ENCODE measurements at regions not wholly inside any gene's neighbourhood (a gene's known extent, or its start where the extent isn't known, plus 50 kb on each side); places are given as distances from the start of the nearest gene placed in this dataset.

DNA sequence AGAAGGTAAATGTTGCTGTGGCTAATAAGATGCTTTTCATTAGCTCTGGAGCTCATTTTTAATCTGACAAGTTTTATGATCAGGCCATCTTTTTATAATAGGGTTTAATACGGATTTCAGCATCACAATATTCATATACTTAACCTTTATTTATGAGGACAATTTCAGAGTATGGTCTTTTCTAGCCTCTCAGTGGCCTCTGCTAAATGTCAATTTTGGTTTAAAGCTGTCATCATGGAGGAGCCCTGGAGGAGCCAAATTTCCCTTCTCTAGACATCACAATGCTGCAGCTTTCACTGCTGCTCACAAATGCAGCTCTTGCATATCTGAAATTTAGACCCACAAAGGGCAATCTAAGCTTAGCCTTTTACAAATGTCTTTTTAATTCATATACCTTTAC is 510.4 kb downstream of the PCDH7 start:
- no peaks in the 10 kb centered on the region for H3K4me1 ChIP-seq (replicated peaks in 1 of 4; ENCODE audit: control insufficient read depth in 3 of 4, insufficient read depth in 4 of 4, low read length in 3 of 4)
- WGBS, 2 experiments (ENCODE audit: extremely low coverage in 1 of 2, insufficient coverage in 1 of 2, insufficient read length in 1 of 2, insufficient replicate concordance in 2 of 2, low coverage in 1 of 2, low lambda C conversion rate in 2 of 2, missing lambda C conversion rate in 1 of 2), result 96% methylated on average over 1 of the region's 1 CpG; no CpG with 5 or more reads in 1 of the 2 experiments
- H3K14ac ChIP-seq (ENCODE audit: insufficient read length), result no peak overlapping the region
- H3K23ac ChIP-seq (ENCODE audit: insufficient read length), result no peak overlapping the region
- no peak overlapping the region for H3K9ac ChIP-seq (replicated peaks in 1 of 4; ENCODE audit: extremely low read depth in 1 of 4, low read depth in 3 of 4, low read length in 3 of 4)
- no peak overlapping the region for H3K4me3 ChIP-seq (ENCODE audit: extremely low read depth in 1 of 4, insufficient read depth in 2 of 4, low read depth in 3 of 4, low read length in 4 of 4)
- no peak overlapping the region for H3K4me2 ChIP-seq (ENCODE audit: insufficient read depth in 1 of 2, low read depth in 2 of 2, low read length in 2 of 2)
- no peaks in the 10 kb centered on the region for H3K36me3 ChIP-seq (ENCODE audit: control insufficient read depth in 2 of 4, insufficient read depth in 4 of 4, low read length in 3 of 4)
- CTCF ChIA-PET (ENCODE audit: partially characterized antibody), result interaction anchor here (0.9 kb wide), 1 partner anchor 14 kb away, joined by 3 read pairs; no protein-coding TSS in a partner anchor
- H2BK12ac ChIP-seq (ENCODE audit: low read depth, low read length), result no peak overlapping the region
- no peak for FAIRE-seq
- POLR2A ChIA-PET (ENCODE audit: partially characterized antibody), result no interaction called here
- H2BK15ac ChIP-seq (ENCODE audit: low read length), result no peak overlapping the region
- H3K79me1 ChIP-seq (ENCODE audit: low read depth, low read length), result no peaks in the 10 kb centered on the region
- H2BK120ac ChIP-seq (replicated peaks; ENCODE audit: low read depth, low read length), result no peak overlapping the region
- no peak overlapping the region for H4K5ac ChIP-seq (ENCODE audit: insufficient read length, low read depth, low read length)
- TF ChIP-seq SIRT6 (IDR thresholded peaks at IDR 0.05; ENCODE audit: low read length) (no peak), ATF2 (IDR thresholded peaks at IDR 0.05; ENCODE audit: low read length) (no peak), RXRA (IDR thresholded peaks at IDR 0.05; ENCODE audit: insufficient read depth, low read depth, low read length) (no peak), SP4 (IDR thresholded peaks at IDR 0.05; ENCODE audit: low read length) (no peak), RNF2 (IDR thresholded peaks at IDR 0.05; ENCODE audit: borderline replicate concordance, low read depth, low read length, missing control alignments, poor library complexity, severe bottlenecking) (no peak), HDAC6 (IDR thresholded peaks at IDR 0.05; ENCODE audit: low read depth, low read length) (no peak), ATF3 (IDR thresholded peaks at IDR 0.05; ENCODE audit: insufficient read depth, low read depth, low read length) (no peak), RAD21 (IDR thresholded peaks at IDR 0.05 in 1 of 2, conservative IDR thresholded peaks at IDR 0.05 in 1 of 2; ENCODE audit: low read depth in 2 of 2, low read length in 2 of 2) (no peak), KDM4A (IDR thresholded peaks at IDR 0.05; ENCODE audit: low read depth, low read length, severe bottlenecking) (no peak), GTF2F1 (IDR thresholded peaks at IDR 0.05; ENCODE audit: borderline replicate concordance, low read depth, low read length) (no peak), MAX (IDR thresholded peaks at IDR 0.05) (no peak)
- no peak overlapping the region for H3K56ac ChIP-seq (replicated peaks; ENCODE audit: insufficient read length, low read depth, low read length)
- no peak overlapping the region for H2BK5ac ChIP-seq (ENCODE audit: low read depth, low read length)
- DNase-seq (ENCODE audit: low read depth in 1 of 2, low spot score in 2 of 2), result no peak
- H4K8ac ChIP-seq (ENCODE audit: extremely low read depth, insufficient read depth, low read length), result no peak overlapping the region
- no peak overlapping the region for H3K18ac ChIP-seq (ENCODE audit: extremely low read depth, low read length)
- 0 out of 2 replicates have a peak overlapping the region, but pooled peaks have one; percentile 17 for H2AFZ ChIP-seq (ENCODE audit: low read length)
- no peaks in the 10 kb centered on the region for H3K27me3 ChIP-seq (replicated peaks in 1 of 4; ENCODE audit: control insufficient read depth in 3 of 4, extremely low read depth in 1 of 4, insufficient read depth in 3 of 4, low read length in 3 of 4)
- H3K9me3 ChIP-seq (ENCODE audit: insufficient read depth in 2 of 2, low read depth in 1 of 2, low read length in 1 of 2), result no peaks in the 10 kb centered on the region
- H4K91ac ChIP-seq (replicated peaks; ENCODE audit: insufficient read length, low read length), result no peak overlapping the region
- no peak overlapping the region for H3K27ac ChIP-seq (ENCODE audit: low read depth, low read length)
- H3K4ac ChIP-seq (replicated peaks; ENCODE audit: insufficient read length, low read depth, low read length), result no peak overlapping the region
- no peaks in the 10 kb centered on the region for H4K20me1 ChIP-seq (replicated peaks in 1 of 2; ENCODE audit: control insufficient read depth in 1 of 2, insufficient read depth in 2 of 2, low read length in 2 of 2)
- no peak overlapping the region for H2BK20ac ChIP-seq (ENCODE audit: low read length)
- H3K23me2 ChIP-seq (ENCODE audit: low read depth, low read length), result no peaks in the 10 kb centered on the region
- no peaks in the 10 kb centered on the region for H3K79me2 ChIP-seq (ENCODE audit: control insufficient read depth in 1 of 2, insufficient read depth in 2 of 2, low read length in 2 of 2)
- no peak overlapping the region for H2AK5ac ChIP-seq (ENCODE audit: low read depth, low read length)
